Ovary (tissue), 7 donors: ENCODE measurements at regions not wholly inside any gene's neighbourhood (a gene's known extent, or its start where the extent isn't known, plus 50 kb on each side); places are given as distances from the start of the nearest gene placed in this dataset.
A peak's percentile ranks its signal among the peaks of the same experiment; 100 is the strongest.

Experiments used
- DNase-seq, 5 donors: peaks; one replicate each; pipeline ENCODE4 v3.0.0-alpha.2; 2019 to 2020
- H3K27ac ChIP-seq, 2 donors: fragments of 200-600 bp; one replicate each; pipeline versions ENCODE4 v1.5.1 to v1.8.0; 2019 to 2022
- H3K27me3 ChIP-seq: fragments of 200-600 bp; one replicate; pipeline ENCODE4 v1.8.0; 2022
- H3K36me3 ChIP-seq: fragments of 200-600 bp; sonication (generic); one replicate; pipeline ENCODE4 v1.5.1; 2019
- H3K4me1 ChIP-seq: one replicate; pipeline ENCODE4 v1.8.1; 2013; ENCODE audit warnings: mild to moderate bottlenecking, moderate library complexity; ENCODE audit not compliant: insufficient read depth
- H3K4me3 ChIP-seq: fragments of 200-600 bp; sonication (generic); one replicate; pipeline ENCODE4 v1.5.1; 2017
- H3K9me3 ChIP-seq, 2 donors: fragments of 200-600 bp in 1 of 2; sonication (generic) in 1 of 2; one replicate each; pipeline versions ENCODE4 v1.5.1 to v1.8.1; 2013 to 2019; ENCODE audit warnings: mild to moderate bottlenecking in 1 of 2, moderate library complexity in 1 of 2
- CTCF ChIP-seq, 3 donors: fragments of 450-650 bp in 2 of 3; fragments of 200-600 bp in 1 of 3; IDR thresholded peaks; one replicate each; pipeline versions ENCODE4 v1.5.1 to v1.8.0; 2016 to 2022; ENCODE audit warnings: antibody characterized with exemption in 3 of 3, mild to moderate bottlenecking in 1 of 3
- EP300 ChIP-seq: sonication (generic); formaldehyde crosslinking; IDR thresholded peaks from one replicate; pipeline ENCODE4 v1.6.1; 2017; ENCODE audit warnings: antibody characterized with exemption
- POLR2A ChIP-seq: fragments of 450-650 bp; IDR thresholded peaks from one replicate; pipeline ENCODE4 v1.6.1; 2017; ENCODE audit warnings: antibody characterized with exemption, mild to moderate bottlenecking, moderate library complexity
- WGBS, 3 donors: extraction: QIAGEN DNeasy Blood & Tissue Kit in 1 of 3; methylation state at CpG; one replicate each; pipeline versions ENCODE4 v1.1.5 to v1.1.7; 2013 to 2017; 5-methylcytosine and 5-hydroxymethylcytosine counted together
- intact Hi-C, 4 donors: fragments of 100-400 bp; cut with DNase I; formaldehyde crosslinking; loops; one replicate each; pipeline versions ENCODE4 v1.11.0 to v1.15.1; 2022 to 2023
- donor health status: DM: no; HTN: no; CAD: no; lungs with moderate emphysema.
- donor health status: DM: no; HTN: no; CAD: no.
- donor health status: Bipolar disorder and iron deficiency.
- donor health status: DM: no; HTN: no; CAD: no.
- donor health status: DM: yes; HTN: yes; CAD: no.

- WGBS, 3 donors: 82 to 91% (median 82%) methylated on average over 11 of the region's 11 CpGs
- Histone ChIP-seq H3K4me1 (peaks cover 2% of the 10 kb centered on the region), H3K27me3 (no peaks in the 10 kb centered on the region), H3K27ac (no peak overlapping the region), H3K9me3 (no peaks in the 10 kb centered on the region), H3K36me3 (no peaks in the 10 kb centered on the region), H3K4me3 (no peak overlapping the region)
- intact Hi-C loops: no loop called here
- DNase-seq: no peak
- TF ChIP-seq POLR2A: no peak
- no peak for TF ChIP-seq EP300
- TF ChIP-seq CTCF (IDR thresholded peaks at IDR 0.05): no peak
Observed at GRCh38 chr20:19022791-19023448, 189.5 kb upstream of the SLC24A3 start.

GRCh38 chr20:19024296-19025035 lies 188.0 kb upstream of the SLC24A3 start:
- H3K27ac ChIP-seq: no peak overlapping the region
- DNase-seq: no peak
- no peaks in the 10 kb centered on the region for H3K36me3 ChIP-seq
- TF ChIP-seq POLR2A (no peak), CTCF (IDR thresholded peaks at IDR 0.05) (no peak), EP300 (no peak)
- H3K27me3 ChIP-seq: no peaks in the 10 kb centered on the region
- WGBS, 3 donors: 66 to 75% (median 74%) methylated on average over 11 of the region's 11 CpGs
- H3K4me1 ChIP-seq: peaks cover 2% of the 10 kb centered on the region
- H3K9me3 ChIP-seq: no peaks in the 10 kb centered on the region
- intact Hi-C loops: no loop called here
- no peak overlapping the region for H3K4me3 ChIP-seq

- DNase-seq: no peak
- TF ChIP-seq EP300 (no peak), CTCF (IDR thresholded peaks at IDR 0.05) (no peak), POLR2A (no peak)
- H3K36me3 ChIP-seq: no peaks in the 10 kb centered on the region
- no peak overlapping the region for H3K4me3 ChIP-seq
- no peaks in the 10 kb centered on the region for H3K27me3 ChIP-seq
- WGBS, 3 donors: 75 to 81% (median 75%) methylated on average over 5 of the region's 5 CpGs
- peaks cover 2% of the 10 kb centered on the region for H3K4me1 ChIP-seq
- no peaks in the 10 kb centered on the region for H3K9me3 ChIP-seq
- intact Hi-C loops: no loop called here
- no peak overlapping the region for H3K27ac ChIP-seq
Observed at GRCh38 chr20:19025430-19026120, 186.9 kb upstream of the SLC24A3 start.

GRCh38 chr20:19026121-19026878 lies 186.1 kb upstream of the SLC24A3 start:
- intact Hi-C loops: no loop called here
- TF ChIP-seq POLR2A (no peak), CTCF (IDR thresholded peaks at IDR 0.05) (no peak), EP300 (no peak)
- H3K27ac ChIP-seq: no peak overlapping the region
- no peak overlapping the region for H3K4me3 ChIP-seq
- no peaks in the 10 kb centered on the region for H3K36me3 ChIP-seq
- H3K4me1 ChIP-seq: peaks cover 2% of the 10 kb centered on the region
- no peaks in the 10 kb centered on the region for H3K27me3 ChIP-seq
- peak in 4 of 5 donors; percentile 33 to 56 (median 49) for DNase-seq
- no peaks in the 10 kb centered on the region for H3K9me3 ChIP-seq
- WGBS, 3 donors: 30 to 32% (median 31%) methylated on average over 13 of the region's 13 CpGs
